Prostate gland (tissue), 2 donors: ENCODE measurements at regions not wholly inside any gene's neighbourhood (a gene's known extent, or its start where the extent isn't known, plus 50 kb on each side); places are given as distances from the start of the nearest gene placed in this dataset.

Experiments
- DNase-seq: peaks from one replicate; pipeline ENCODE4 v3.0.0-alpha.2; 2019; ENCODE audit warnings: low spot score
- H3K27ac ChIP-seq, 2 donors: fragments of 200-600 bp; sonication (generic); 2 replicates each; pipeline ENCODE4 v1.5.1; 2017 to 2019
- H3K27me3 ChIP-seq: fragments of 200-600 bp; sonication (generic); replicated peaks from 2 replicates; pipeline ENCODE4 v1.5.1; 2019; ENCODE audit not compliant: insufficient read depth
- H3K36me3 ChIP-seq, 2 donors: fragments of 200-600 bp; sonication (generic); 1 replicate in 1 of 2; 2 replicates in 1 of 2; pipeline versions ENCODE4 v1.5.1 to v1.8.1; 2017 to 2019
- H3K4me1 ChIP-seq: fragments of 200-600 bp; sonication (generic); replicated peaks from 2 replicates; pipeline ENCODE4 v1.5.1; 2019
- H3K4me3 ChIP-seq, 2 donors: fragments of 200-600 bp; sonication (generic); 2 replicates each; pipeline ENCODE4 v1.5.1; 2017 to 2019
- H3K9me3 ChIP-seq: fragments of 200-600 bp; sonication (generic); 2 replicates; pipeline ENCODE4 v1.5.1; 2017
- POLR2A ChIP-seq: fragments of 450-650 bp; IDR thresholded peaks from one replicate; pipeline ENCODE4 v1.6.1; 2016; ENCODE audit warnings: antibody characterized with exemption, mild to moderate bottlenecking
- POLR2AphosphoS5 ChIP-seq: sonication (generic); formaldehyde crosslinking; IDR thresholded peaks from one replicate; pipeline ENCODE4 v1.6.1; 2017; ENCODE audit warnings: antibody characterized with exemption
- WGBS: methylation state at CpG from one replicate; pipeline ENCODE4 v1.1.5; 2018; 5-methylcytosine and 5-hydroxymethylcytosine counted together
- intact Hi-C: fragments of 100-400 bp; cut with DNase I; formaldehyde crosslinking; loops from one replicate; pipeline ENCODE4 v1.14.2; 2022
- TF ChIP-seq, protein P1 (sequence below), 4 experiments: fragments of 200-600 bp in 2 of 4; fragments of 450-650 bp in 2 of 4; sonication (generic) in 2 of 4; IDR thresholded peaks; 1 replicate in 3 of 4; 2 replicates in 1 of 4; pipeline ENCODE4 v1.5.1; 2016 to 2019; ENCODE audit warnings: antibody characterized with exemption in 4 of 4, mild to moderate bottlenecking in 2 of 4, moderate library complexity in 2 of 4

DNA sequence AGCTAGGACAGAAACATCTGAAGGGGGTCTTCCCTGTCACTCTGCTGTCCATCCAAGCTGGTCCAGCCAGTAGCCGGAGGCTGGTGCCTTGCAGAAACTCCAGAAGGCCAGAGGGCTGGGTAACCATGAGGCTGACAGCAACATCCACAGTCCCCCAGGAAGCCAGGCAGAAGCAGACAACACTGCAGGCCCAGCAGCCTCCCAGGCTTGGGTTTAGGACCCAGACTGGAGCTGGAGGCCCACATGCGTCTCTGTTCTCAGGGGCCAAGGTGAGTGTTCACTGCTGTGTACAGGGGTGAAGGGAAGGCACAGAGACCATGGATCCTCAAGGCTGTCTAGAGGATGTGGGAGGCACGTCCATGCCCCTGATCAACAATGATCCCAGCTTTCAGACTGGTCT, 136.4 kb upstream of the PRMT8 start:
- H3K4me3 ChIP-seq: no peak overlapping the region
- H3K9me3 ChIP-seq: no peaks in the 10 kb centered on the region
- no peak for DNase-seq

DNA sequence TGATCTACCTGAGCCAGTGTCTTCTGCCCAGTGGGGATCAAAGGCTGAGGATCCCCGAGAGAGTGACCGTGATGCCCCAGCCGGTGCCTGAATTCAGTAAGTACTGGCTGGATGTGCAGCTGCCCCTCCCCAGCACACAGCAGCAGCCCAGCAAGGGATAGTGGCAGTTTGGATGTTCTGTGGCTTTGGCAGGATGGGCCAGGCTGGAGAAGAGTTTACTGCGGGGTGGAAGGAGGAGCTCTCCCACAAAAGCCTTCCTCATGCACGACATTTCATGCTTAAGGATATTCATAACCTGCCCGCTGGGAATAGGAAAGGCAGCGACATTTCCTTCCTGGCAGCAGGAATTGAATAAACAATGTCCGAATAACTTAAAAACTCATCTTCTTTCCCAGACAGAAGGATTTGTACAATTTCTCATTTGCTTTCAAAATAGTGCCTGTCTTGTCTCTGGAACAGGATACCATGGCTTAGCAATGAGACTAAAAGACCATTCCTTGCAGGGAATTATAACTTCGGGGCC, 135.6 kb upstream of the PRMT8 start:
- intact Hi-C loops: no loop called here
- Histone ChIP-seq H3K9me3 (no peaks in the 10 kb centered on the region), H3K4me3 (no peak overlapping the region), H3K4me1 (no peaks in the 10 kb centered on the region), H3K27ac (no peak overlapping the region), H3K36me3 (no peaks in the 10 kb centered on the region), H3K27me3 (no peaks in the 10 kb centered on the region)
- 68% methylated on average over 9 of the region's 9 CpGs for WGBS
- DNase-seq: no peak
- TF ChIP-seq POLR2AphosphoS5: no peak
- TF ChIP-seq POLR2A: no peak
- TF ChIP-seq, protein P1, sequence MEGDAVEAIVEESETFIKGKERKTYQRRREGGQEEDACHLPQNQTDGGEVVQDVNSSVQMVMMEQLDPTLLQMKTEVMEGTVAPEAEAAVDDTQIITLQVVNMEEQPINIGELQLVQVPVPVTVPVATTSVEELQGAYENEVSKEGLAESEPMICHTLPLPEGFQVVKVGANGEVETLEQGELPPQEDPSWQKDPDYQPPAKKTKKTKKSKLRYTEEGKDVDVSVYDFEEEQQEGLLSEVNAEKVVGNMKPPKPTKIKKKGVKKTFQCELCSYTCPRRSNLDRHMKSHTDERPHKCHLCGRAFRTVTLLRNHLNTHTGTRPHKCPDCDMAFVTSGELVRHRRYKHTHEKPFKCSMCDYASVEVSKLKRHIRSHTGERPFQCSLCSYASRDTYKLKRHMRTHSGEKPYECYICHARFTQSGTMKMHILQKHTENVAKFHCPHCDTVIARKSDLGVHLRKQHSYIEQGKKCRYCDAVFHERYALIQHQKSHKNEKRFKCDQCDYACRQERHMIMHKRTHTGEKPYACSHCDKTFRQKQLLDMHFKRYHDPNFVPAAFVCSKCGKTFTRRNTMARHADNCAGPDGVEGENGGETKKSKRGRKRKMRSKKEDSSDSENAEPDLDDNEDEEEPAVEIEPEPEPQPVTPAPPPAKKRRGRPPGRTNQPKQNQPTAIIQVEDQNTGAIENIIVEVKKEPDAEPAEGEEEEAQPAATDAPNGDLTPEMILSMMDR (IDR thresholded peaks at IDR 0.05): no peak

More for the DNA sequence above, 136.4 kb upstream of the PRMT8 start:
- TF ChIP-seq POLR2A: no peak
- TF ChIP-seq POLR2AphosphoS5: no peak
- TF ChIP-seq, protein P1 (IDR thresholded peaks at IDR 0.05): no peak
- 98% methylated on average over 3 of the region's 3 CpGs for WGBS
- intact Hi-C loops: no loop called here
- H3K27me3 ChIP-seq: no peaks in the 10 kb centered on the region
- H3K4me1 ChIP-seq: no peaks in the 10 kb centered on the region
- H3K27ac ChIP-seq: no peak overlapping the region
- H3K36me3 ChIP-seq: no peaks in the 10 kb centered on the region

DNA sequence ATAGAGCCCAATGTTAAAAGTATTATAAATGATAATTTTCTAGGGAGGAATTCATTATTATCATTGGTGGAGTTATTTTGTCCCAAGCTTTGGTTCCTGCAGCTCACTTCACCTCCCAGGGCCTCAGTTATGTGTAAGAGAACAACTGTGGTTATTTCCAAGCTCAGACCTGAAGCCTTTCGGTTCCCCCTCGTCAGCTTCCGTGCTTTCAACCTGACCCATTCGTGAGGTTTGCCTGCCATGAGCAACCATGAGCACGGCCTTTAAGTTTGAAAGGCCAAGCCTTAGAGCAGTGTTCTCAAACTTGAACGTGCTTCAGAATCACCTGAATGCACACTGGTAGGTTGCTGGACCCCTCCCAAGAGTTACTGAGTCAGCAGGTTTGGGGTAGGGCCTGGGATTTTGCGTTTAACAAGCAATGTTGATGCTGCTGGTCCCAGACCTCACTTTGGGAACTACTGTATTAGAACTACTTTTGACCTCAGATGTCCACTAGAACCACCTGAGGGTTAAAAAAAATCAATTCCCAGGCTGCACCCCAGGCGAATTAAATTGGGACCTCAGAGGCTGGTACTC, 133.0 kb upstream of the PRMT8 start:
- H3K4me3 ChIP-seq: no peak overlapping the region
- WGBS: 86% methylated on average over 8 of the region's 8 CpGs
- intact Hi-C loops: no loop called here
- no peaks in the 10 kb centered on the region for H3K4me1 ChIP-seq
- no peak for DNase-seq
- H3K27ac ChIP-seq: no peak overlapping the region
- TF ChIP-seq POLR2A (no peak), POLR2AphosphoS5 (no peak)
- TF ChIP-seq, protein P1 (IDR thresholded peaks at IDR 0.05): no peak
- H3K27me3 ChIP-seq: no peaks in the 10 kb centered on the region
- no peaks in the 10 kb centered on the region for H3K36me3 ChIP-seq
- no peaks in the 10 kb centered on the region for H3K9me3 ChIP-seq

DNA sequence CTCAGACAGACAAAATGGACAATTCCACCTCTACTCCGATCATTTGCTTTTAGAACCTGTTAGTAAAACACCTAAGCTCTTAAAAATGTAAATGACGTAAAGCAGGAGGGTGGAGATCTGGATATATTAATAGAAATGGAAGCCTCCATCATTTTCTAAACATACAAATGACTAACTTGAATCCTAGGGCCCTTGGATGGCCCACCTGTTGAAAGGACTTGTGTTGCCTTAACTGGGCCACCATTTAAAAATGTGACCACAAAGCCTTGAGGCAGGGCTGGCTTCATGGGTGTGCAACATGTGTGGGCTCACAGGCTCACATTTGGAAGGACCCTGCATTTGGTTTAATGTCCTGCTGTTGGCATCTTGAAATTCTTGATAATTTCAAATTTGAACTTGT, 131.5 kb upstream of the PRMT8 start:
- no peaks in the 10 kb centered on the region for H3K36me3 ChIP-seq
- no peak overlapping the region for H3K27ac ChIP-seq
- 97% methylated on average over 2 of the region's 2 CpGs for WGBS
- H3K9me3 ChIP-seq: no peaks in the 10 kb centered on the region
- H3K4me1 ChIP-seq: no peaks in the 10 kb centered on the region
- TF ChIP-seq POLR2AphosphoS5 (no peak), POLR2A (no peak)
- TF ChIP-seq, protein P1 (IDR thresholded peaks at IDR 0.05): no peak
- H3K27me3 ChIP-seq: no peaks in the 10 kb centered on the region
- intact Hi-C loops: no loop called here
- DNase-seq: no peak
- no peak overlapping the region for H3K4me3 ChIP-seq

DNA sequence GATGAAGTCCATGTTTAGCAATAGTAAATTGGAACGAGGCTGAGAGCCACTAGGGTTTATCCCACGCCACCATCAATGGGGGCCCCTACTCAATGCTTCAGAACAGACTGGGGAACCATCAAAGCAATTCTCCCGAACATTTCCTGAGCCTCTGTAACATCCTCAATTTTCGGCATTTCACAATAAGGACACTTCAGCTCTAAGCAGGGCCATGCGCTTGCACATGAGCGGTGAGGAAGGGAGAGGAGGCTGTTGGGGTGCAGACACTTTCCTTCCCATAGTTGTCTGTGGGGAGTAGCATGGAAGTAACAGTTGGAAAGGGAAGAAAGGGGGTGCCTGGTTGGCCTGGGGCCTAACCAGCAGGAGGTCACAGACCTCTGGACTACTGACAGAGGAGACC, 129.9 kb upstream of the PRMT8 start:
- no peaks in the 10 kb centered on the region for H3K4me1 ChIP-seq
- H3K4me3 ChIP-seq: no peak overlapping the region
- H3K9me3 ChIP-seq: no peaks in the 10 kb centered on the region
- H3K36me3 ChIP-seq: no peaks in the 10 kb centered on the region
- 90% methylated on average over 6 of the region's 6 CpGs for WGBS
- intact Hi-C loops: no loop called here
- H3K27ac ChIP-seq: no peak overlapping the region
- no peaks in the 10 kb centered on the region for H3K27me3 ChIP-seq
- no peak for DNase-seq
- no peak for TF ChIP-seq POLR2A
- TF ChIP-seq, protein P1 (IDR thresholded peaks at IDR 0.05): no peak
- no peak for TF ChIP-seq POLR2AphosphoS5
